HG03457 (cell line): ENCODE measurements at regions not wholly inside any gene's neighbourhood (a gene's known extent, or its start where the extent isn't known, plus 50 kb on each side); places are given as distances from the start of the nearest gene placed in this dataset.

ENCODE experiments used
- ATAC-seq: cut with Tn5 transposase; IDR thresholded peaks from one replicate; pipeline ENCODE4 v1.9.1; 2021; ENCODE audit warnings: moderate number of reproducible peaks; ENCODE audit not compliant: unreplicated experiment

GRCh38 chr6:147806697-147807096 lies 298.2 kb downstream of the SAMD5 start:
- no peak for ATAC-seq

- ATAC-seq, result no peak
Observed at GRCh38 chr6:147808640-147809039, 300.1 kb downstream of the SAMD5 start.

GRCh38 chr6:147811913-147812629 lies 303.6 kb downstream of the SAMD5 start:
- ATAC-seq, result no peak

- ATAC-seq, result no peak
Observed at GRCh38 chr6:147817042-147817689, 308.7 kb downstream of the SAMD5 start.

- ATAC-seq, result no peak
Observed at GRCh38 chr6:147820520-147820919, 312.0 kb downstream of the SAMD5 start.

- ATAC-seq, result no peak
Observed at GRCh38 chr6:147821295-147821897, 312.9 kb downstream of the SAMD5 start.

GRCh38 chr6:147823936-147824335 lies 315.4 kb downstream of the SAMD5 start:
- ATAC-seq, result no peak

GRCh38 chr6:147825848-147826247 lies 317.4 kb downstream of the SAMD5 start:
- no peak for ATAC-seq

- no peak for ATAC-seq
Observed at GRCh38 chr6:147826698-147827097, 318.2 kb downstream of the SAMD5 start.

- ATAC-seq, result no peak
Observed at GRCh38 chr6:147829418-147829817, 320.9 kb downstream of the SAMD5 start.

GRCh38 chr6:147829835-147830234 lies 321.3 kb downstream of the SAMD5 start:
- ATAC-seq, result no peak

- ATAC-seq, result no peak
Observed at GRCh38 chr6:147831356-147831755, 322.9 kb downstream of the SAMD5 start.

GRCh38 chr6:147833607-147834006 lies 325.1 kb downstream of the SAMD5 start:
- no peak for ATAC-seq

- no peak for ATAC-seq
Observed at GRCh38 chr6:147834084-147834776, 325.7 kb downstream of the SAMD5 start.

GRCh38 chr6:147837540-147837939 lies 329.1 kb downstream of the SAMD5 start:
- ATAC-seq, result no peak

GRCh38 chr6:147839708-147840610 lies 331.5 kb downstream of the SAMD5 start:
- no peak for ATAC-seq

GRCh38 chr6:147841547-147842148 lies 333.2 kb downstream of the SAMD5 start:
- no peak for ATAC-seq

- ATAC-seq, result no peak
Observed at GRCh38 chr6:147849401-147850330, 341.2 kb downstream of the SAMD5 start.

- no peak for ATAC-seq
Observed at GRCh38 chr6:147852772-147853171, 344.3 kb downstream of the SAMD5 start.
